Astrocyte (in vitro differentiated cells and primary cell): ENCODE measurements at regions not wholly inside any gene's neighbourhood (a gene's known extent, or its start where the extent isn't known, plus 50 kb on each side); places are given as distances from the start of the nearest gene placed in this dataset.
"Not testable (repeated sequence)": the region's sequence is repeated elsewhere in the genome, so short reads cannot be mapped to it uniquely, and the experiment has no call there.

Source experiments
- DNase-seq: peaks from one replicate; pipeline ENCODE4 v3.0.0-alpha.2; 2010; ENCODE audit warnings: low read depth
- FAIRE-seq: peaks from 2 replicates; lab custom pipeline; 2011; peaks lifted over from hg19 to GRCh38; lab: Jason Lieb, UNC
- H2AFZ ChIP-seq: 2 replicates; pipeline ENCODE4 v1.6.0; 2012; ENCODE audit warnings: low read depth, low read length, inconsistent platforms
- H3K27ac ChIP-seq: 2 replicates; pipeline ENCODE4 v1.5.1; 2011; ENCODE audit warnings: low read depth, low read length, inconsistent platforms
- H3K27me3 ChIP-seq: 2 replicates; pipeline ENCODE4 v1.6.0; 2011; ENCODE audit warnings: low read length, inconsistent platforms; ENCODE audit not compliant: insufficient read depth
- H3K36me3 ChIP-seq: 2 replicates; pipeline ENCODE4 v1.5.1; 2011; ENCODE audit warnings: low read length, inconsistent platforms; ENCODE audit not compliant: insufficient read depth
- H3K4me1 ChIP-seq: 2 replicates; pipeline ENCODE4 v1.5.1; 2011; ENCODE audit warnings: low read length, inconsistent platforms; ENCODE audit not compliant: insufficient read depth
- H3K4me2 ChIP-seq: 2 replicates; pipeline ENCODE4 v1.6.0; 2012; ENCODE audit warnings: low read length, inconsistent platforms
- H3K4me3 ChIP-seq: 2 replicates; pipeline ENCODE4 v1.5.1; 2011; ENCODE audit warnings: low read depth, mild to moderate bottlenecking, low read length, inconsistent platforms; ENCODE audit not compliant: insufficient read depth
- H3K79me2 ChIP-seq: 2 replicates; pipeline ENCODE4 v1.6.0; 2012; ENCODE audit warnings: mild to moderate bottlenecking, low read length, inconsistent platforms; ENCODE audit not compliant: insufficient read depth
- H3K9ac ChIP-seq: 2 replicates; pipeline ENCODE4 v1.6.0; 2012; ENCODE audit warnings: mild to moderate bottlenecking, low read length, inconsistent platforms
- H3K9me3 ChIP-seq: 2 replicates; pipeline ENCODE4 v1.5.1; 2012; ENCODE audit warnings: low read depth, mild to moderate bottlenecking, low read length, inconsistent platforms; ENCODE audit not compliant: insufficient read depth
- H4K20me1 ChIP-seq: 2 replicates; pipeline ENCODE4 v1.6.0; 2012; ENCODE audit warnings: low read length, inconsistent platforms; ENCODE audit not compliant: insufficient read depth
- H3K27ac Mint-ChIP-seq: one replicate; pipeline ENCODE4 v1.8.0; 2021; ENCODE audit warnings: mild to moderate bottlenecking, mixed read lengths; ENCODE audit not compliant: unreplicated experiment
- H3K27me3 Mint-ChIP-seq: one replicate; pipeline ENCODE4 v1.8.0; 2021; ENCODE audit warnings: low read depth, mixed read lengths; ENCODE audit not compliant: unreplicated experiment
- H3K36me3 Mint-ChIP-seq: one replicate; pipeline ENCODE4 v1.8.0; 2021; ENCODE audit warnings: low read depth, mixed read lengths; ENCODE audit not compliant: unreplicated experiment
- H3K4me1 Mint-ChIP-seq: one replicate; pipeline ENCODE4 v1.8.0; 2021; ENCODE audit warnings: low read depth, mixed read lengths; ENCODE audit not compliant: unreplicated experiment
- H3K4me3 Mint-ChIP-seq: one replicate; pipeline ENCODE4 v1.8.0; 2021; ENCODE audit warnings: mild to moderate bottlenecking, moderate library complexity, mixed read lengths; ENCODE audit not compliant: unreplicated experiment
- H3K9me3 Mint-ChIP-seq: one replicate; pipeline ENCODE4 v1.8.0; 2021; ENCODE audit warnings: mild to moderate bottlenecking, mixed read lengths; ENCODE audit not compliant: unreplicated experiment
- CTCF ChIP-seq: IDR thresholded peaks from 2 replicates; pipeline ENCODE4 v1.5.1; 2011; ENCODE audit warnings: low read depth, mild to moderate bottlenecking, inconsistent platforms, low read length, moderate library complexity; ENCODE audit not compliant: insufficient read depth
- EZH2 ChIP-seq: IDR thresholded peaks from 2 replicates; pipeline ENCODE4 v1.6.1; 2012; ENCODE audit warnings: mild to moderate bottlenecking, low read length, inconsistent platforms; ENCODE audit not compliant: insufficient read depth

- no peak overlapping the region for H3K27ac ChIP-seq
- no peaks in the 10 kb centered on the region for H4K20me1 ChIP-seq
- no peaks in the 10 kb centered on the region for H3K36me3 Mint-ChIP-seq
- no peaks in the 10 kb centered on the region for H3K79me2 ChIP-seq
- no peak overlapping the region for H3K4me3 Mint-ChIP-seq
- H3K4me1 ChIP-seq, result no peaks in the 10 kb centered on the region
- TF ChIP-seq EZH2, result no peak
- no peak for TF ChIP-seq CTCF
- H3K9me3 Mint-ChIP-seq, result no peaks in the 10 kb centered on the region
- H3K27ac Mint-ChIP-seq, result no peak overlapping the region
- H3K9me3 ChIP-seq, result no peaks in the 10 kb centered on the region
- no peak overlapping the region for H3K4me3 ChIP-seq
- no peak overlapping the region for H3K9ac ChIP-seq
- H3K4me1 Mint-ChIP-seq, result no peaks in the 10 kb centered on the region
- H3K27me3 Mint-ChIP-seq, result peaks cover 2% of the 10 kb centered on the region
- no peak for DNase-seq
- H3K27me3 ChIP-seq, result peaks cover 2% of the 10 kb centered on the region
- H3K36me3 ChIP-seq, result no peaks in the 10 kb centered on the region
- no peak overlapping the region for H3K4me2 ChIP-seq
- no peak for FAIRE-seq
- no peak overlapping the region for H2AFZ ChIP-seq
These were observed 178.0 kb upstream of the CAND1 start for GRCh38 chr12:67091204-67091603.

GRCh38 chr12:67091678-67092077 lies 177.5 kb upstream of the CAND1 start:
- no peak overlapping the region for H3K27ac Mint-ChIP-seq
- Histone ChIP-seq H3K4me1 (no peaks in the 10 kb centered on the region), H3K9ac (no peak overlapping the region), H3K27me3 (peaks cover 2% of the 10 kb centered on the region), H3K27ac (no peak overlapping the region), H3K9me3 (no peaks in the 10 kb centered on the region), H3K36me3 (no peaks in the 10 kb centered on the region), H4K20me1 (no peaks in the 10 kb centered on the region), H3K4me2 (no peak overlapping the region), H3K4me3 (no peak overlapping the region), H2AFZ (no peak overlapping the region), H3K79me2 (no peaks in the 10 kb centered on the region)
- H3K9me3 Mint-ChIP-seq, result no peaks in the 10 kb centered on the region
- peaks cover 2% of the 10 kb centered on the region for H3K27me3 Mint-ChIP-seq
- H3K4me3 Mint-ChIP-seq, result no peak overlapping the region
- FAIRE-seq (no peak), DNase-seq (no peak)
- H3K36me3 Mint-ChIP-seq, result no peaks in the 10 kb centered on the region
- H3K4me1 Mint-ChIP-seq, result peaks cover 4% of the 10 kb centered on the region
- TF ChIP-seq EZH2, result no peak
- TF ChIP-seq CTCF, result no peak

GRCh38 chr12:67092934-67093333 lies 176.2 kb upstream of the CAND1 start:
- not testable (repeated sequence) for H3K27me3 ChIP-seq, H3K4me3 ChIP-seq, H3K36me3 Mint-ChIP-seq, H3K4me2 ChIP-seq, H3K27me3 Mint-ChIP-seq, H3K4me1 Mint-ChIP-seq, FAIRE-seq, H2AFZ ChIP-seq, H3K4me3 Mint-ChIP-seq, H4K20me1 ChIP-seq, H3K9ac ChIP-seq, H3K79me2 ChIP-seq, H3K27ac Mint-ChIP-seq, H3K9me3 ChIP-seq, DNase-seq, H3K27ac ChIP-seq, H3K9me3 Mint-ChIP-seq, H3K36me3 ChIP-seq, H3K4me1 ChIP-seq
